ENCODE measurements at regions not wholly inside any gene's neighbourhood (a gene's known extent, or its start where the extent isn't known, plus 50 kb on each side); places are given as distances from the start of the nearest gene placed in this dataset.

GRCh38 chr14:44142006-44142405 is 365.1 kb downstream of the FSCB start:
- TF ChIP-seq OSR1 (CRISPR knock-in tag; IDR thresholded peaks at IDR 0.05) (no peak), ZC3H10 (CRISPR knock-in tag; IDR thresholded peaks at IDR 0.05) (no peak), ZFP30 (CRISPR knock-in tag; IDR thresholded peaks at IDR 0.05) (no peak), TCF4 (CRISPR knock-in tag; IDR thresholded peaks at IDR 0.05; ENCODE audit: borderline replicate concordance) (no peak), CSDC2 (CRISPR knock-in tag; IDR thresholded peaks at IDR 0.05) (no peak), PPARA (CRISPR knock-in tag; IDR thresholded peaks at IDR 0.05; ENCODE audit: borderline replicate concordance) (no peak), PATZ1 (CRISPR knock-in tag; IDR thresholded peaks at IDR 0.05; ENCODE audit: borderline replicate concordance) (no peak), POU6F1 (CRISPR knock-in tag; IDR thresholded peaks at IDR 0.05; ENCODE audit: borderline replicate concordance, low read depth) (no peak), TSHZ2 (CRISPR knock-in tag; IDR thresholded peaks at IDR 0.05) (no peak), CREB5 (CRISPR knock-in tag; IDR thresholded peaks at IDR 0.05; ENCODE audit: low read depth) (no peak)
